H9 (cell line): ENCODE measurements at regions not wholly inside any gene's neighbourhood (a gene's known extent, or its start where the extent isn't known, plus 50 kb on each side); places are given as distances from the start of the nearest gene placed in this dataset.

Experiments used
- DNase-seq: peaks from one replicate; pipeline ENCODE4 v3.0.0-alpha.2; 2017
- H2AFZ ChIP-seq: one replicate; pipeline ENCODE4 v1.6.1; 2013; ENCODE audit warnings: mild to moderate bottlenecking, low read length, control low read depth, moderate library complexity
- H2AK5ac ChIP-seq: 2 replicates; pipeline ENCODE4 v1.6.1; 2013; ENCODE audit warnings: low read length, control low read depth, mixed read lengths; ENCODE audit not compliant: insufficient read length
- H2BK120ac ChIP-seq: one replicate; pipeline ENCODE4 v1.6.1; 2013; ENCODE audit warnings: low read depth, mild to moderate bottlenecking, low read length, control low read depth, inconsistent platforms; ENCODE audit not compliant: poor library complexity, severe bottlenecking
- H2BK12ac ChIP-seq: 2 replicates; pipeline ENCODE4 v1.6.1; 2013; ENCODE audit warnings: low read length, control low read depth, mixed read lengths, low read depth; ENCODE audit not compliant: insufficient read length
- H2BK15ac ChIP-seq: 2 replicates; pipeline ENCODE4 v1.6.1; 2013; ENCODE audit warnings: low read depth, low read length, control low read depth
- H2BK20ac ChIP-seq: one replicate; pipeline ENCODE4 v1.6.1; 2013; ENCODE audit warnings: low read depth, mild to moderate bottlenecking, low read length, control low read depth, inconsistent platforms; ENCODE audit not compliant: poor library complexity, severe bottlenecking
- H2BK5ac ChIP-seq: 2 replicates; pipeline ENCODE4 v1.6.1; 2013; ENCODE audit warnings: low read length, control low read depth, mixed read lengths; ENCODE audit not compliant: insufficient read length
- H3K14ac ChIP-seq: 2 replicates; pipeline ENCODE4 v1.6.1; 2013; ENCODE audit warnings: low read length, control low read depth; ENCODE audit not compliant: insufficient read depth
- H3K18ac ChIP-seq: 2 replicates; pipeline ENCODE4 v1.6.1; 2013; ENCODE audit warnings: low read depth, mild to moderate bottlenecking, mixed read lengths, low read length, control low read depth; ENCODE audit not compliant: insufficient read length
- H3K23ac ChIP-seq: 2 replicates; pipeline ENCODE4 v1.6.1; 2013; ENCODE audit warnings: low read length, control low read depth, mixed read lengths, low read depth; ENCODE audit not compliant: insufficient read length
- H3K23me2 ChIP-seq: 2 replicates; pipeline ENCODE4 v1.6.1; 2013; ENCODE audit warnings: low read depth, mild to moderate bottlenecking, mixed read lengths, low read length, control low read depth; ENCODE audit not compliant: insufficient read length, poor library complexity, severe bottlenecking
- H3K27ac ChIP-seq: 2 replicates; pipeline ENCODE4 v1.5.1; 2013; ENCODE audit warnings: low read length, control low read depth, mixed read lengths, low read depth; ENCODE audit not compliant: insufficient read length
- H3K27me3 ChIP-seq: 2 replicates; pipeline ENCODE4 v1.6.1; 2013; ENCODE audit warnings: low read length, control low read depth, inconsistent platforms; ENCODE audit not compliant: insufficient read depth
- H3K4ac ChIP-seq: 2 replicates; pipeline ENCODE4 v1.6.1; 2013; ENCODE audit warnings: low read depth, mild to moderate bottlenecking, control low read depth, inconsistent platforms, low read length, moderate library complexity
- H3K4me1 ChIP-seq: 2 replicates; pipeline ENCODE4 v1.6.1; 2013; ENCODE audit warnings: low read length, control low read depth, inconsistent platforms; ENCODE audit not compliant: insufficient read depth
- H3K4me2 ChIP-seq: 2 replicates; pipeline ENCODE4 v1.6.1; 2013; ENCODE audit warnings: low read length, control low read depth, mixed read lengths; ENCODE audit not compliant: insufficient read length, insufficient read depth
- H3K56ac ChIP-seq: 2 replicates; pipeline ENCODE4 v1.6.1; 2013; ENCODE audit warnings: low read depth, mild to moderate bottlenecking, mixed read lengths, low read length, control low read depth; ENCODE audit not compliant: insufficient read length
- H3K79me1 ChIP-seq: 2 replicates; pipeline ENCODE4 v1.6.1; 2013; ENCODE audit warnings: low read depth, mild to moderate bottlenecking, moderate library complexity, low read length, control low read depth, inconsistent platforms; ENCODE audit not compliant: insufficient read depth, poor library complexity, severe bottlenecking
- H3K79me2 ChIP-seq: 2 replicates; pipeline ENCODE4 v1.6.1; 2013; ENCODE audit warnings: low read length, control low read depth, inconsistent platforms; ENCODE audit not compliant: insufficient read depth
- H3K9ac ChIP-seq: 2 replicates; pipeline ENCODE4 v1.6.1; 2013; ENCODE audit warnings: low read length, control low read depth, mixed read lengths; ENCODE audit not compliant: insufficient read length; ENCODE audit errors: extremely low read depth
- H3K9me3 ChIP-seq: one replicate; pipeline ENCODE4 v1.6.1; 2013; ENCODE audit warnings: low read depth, low read length, inconsistent platforms; ENCODE audit not compliant: control insufficient read depth
- H3T11ph ChIP-seq: one replicate; pipeline ENCODE4 v1.6.1; 2013; ENCODE audit warnings: mild to moderate bottlenecking, low read length, control low read depth, inconsistent platforms
- H4K20me1 ChIP-seq: one replicate; pipeline ENCODE4 v1.6.1; 2013; ENCODE audit not compliant: control insufficient read depth, insufficient read length, insufficient read depth
- H4K5ac ChIP-seq: 2 replicates; pipeline ENCODE4 v1.6.1; 2013; ENCODE audit warnings: low read depth, mild to moderate bottlenecking, mixed read lengths, low read length, control low read depth; ENCODE audit not compliant: insufficient read length
- H4K8ac ChIP-seq: replicated peaks from 2 replicates; pipeline ENCODE4 v1.6.1; 2013; ENCODE audit warnings: low read length, control low read depth, mixed read lengths, low read depth; ENCODE audit not compliant: insufficient read length
- H4K91ac ChIP-seq: 2 replicates; pipeline ENCODE4 v1.6.1; 2013; ENCODE audit warnings: low read depth, mild to moderate bottlenecking, moderate library complexity, mixed read lengths, low read length, control low read depth; ENCODE audit not compliant: insufficient read length
- H3K27ac Mint-ChIP-seq, 3 experiments: 2 replicates in 2 of 3; 3 replicates in 1 of 3; pipeline ENCODE4 v1.8.0; 2020 to 2021; ENCODE audit warnings: mixed read lengths in 3 of 3, mild to moderate bottlenecking in 1 of 3, moderate library complexity in 1 of 3
- H3K27me3 Mint-ChIP-seq: 2 replicates; pipeline ENCODE4 v1.8.0; 2021; ENCODE audit warnings: low read depth, mild to moderate bottlenecking, moderate library complexity, mixed read lengths
- H3K36me3 Mint-ChIP-seq, 3 experiments: 2 replicates in 2 of 3; 3 replicates in 1 of 3; pipeline ENCODE4 v1.8.0; 2020 to 2021; ENCODE audit warnings: low read depth in 3 of 3, mixed read lengths in 3 of 3; ENCODE audit not compliant: insufficient read depth in 1 of 3
- H3K4me1 Mint-ChIP-seq, 2 experiments: 2 replicates each; pipeline ENCODE4 v1.8.0; 2020; ENCODE audit warnings: mixed read lengths in 2 of 2
- H3K4me3 Mint-ChIP-seq, 2 experiments: 2 replicates in 1 of 2; 3 replicates in 1 of 2; pipeline ENCODE4 v1.8.0; 2020 to 2021; ENCODE audit warnings: mild to moderate bottlenecking in 2 of 2, mixed read lengths in 2 of 2, moderate library complexity in 1 of 2
- H3K9me3 Mint-ChIP-seq, 2 experiments: 2 replicates in 1 of 2; 3 replicates in 1 of 2; pipeline ENCODE4 v1.8.0; 2020; ENCODE audit warnings: mild to moderate bottlenecking in 2 of 2, mixed read lengths in 2 of 2, moderate library complexity in 1 of 2
- CTCF ChIP-seq: fragments of 200-600 bp; sonication (generic); conservative IDR thresholded peaks from 3 replicates; pipeline ENCODE4 v1.8.0; 2021; ENCODE audit warnings: antibody characterized with exemption, mild to moderate bottlenecking

DNA sequence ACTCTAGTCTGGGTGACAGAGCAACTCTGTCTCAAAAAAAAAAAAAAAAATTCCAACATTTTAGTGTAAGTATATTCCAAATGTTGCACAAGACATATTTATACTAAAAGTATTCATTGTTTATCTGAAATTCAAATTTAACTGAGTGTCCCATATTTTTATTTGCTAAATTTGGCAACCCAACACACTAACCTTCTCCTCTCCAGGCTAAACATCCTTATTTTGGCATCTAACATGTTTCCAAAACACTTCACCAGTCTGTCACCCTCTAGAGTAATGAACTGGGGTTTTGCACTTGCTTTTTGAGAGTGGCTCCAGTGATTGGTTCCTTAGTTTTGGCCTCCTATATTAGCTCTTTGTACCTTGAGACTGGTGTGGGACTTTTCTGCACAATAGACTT is 243.4 kb upstream of the SALL1 start:
- Mint-ChIP-seq H3K27me3 (peaks cover 5% of the 10 kb centered on the region; the same call in 1 of the 2 replicates), H3K27ac (no peak overlapping the region), H3K36me3 (peaks cover 8 to 21% (median 8%) of the 10 kb centered on the region in 3 experiments; a peak in 6 of 7 replicates), H3K4me3 (no peak overlapping the region), H3K9me3 (peaks cover 15 to 19% of the 10 kb centered on the region in 2 experiments), H3K4me1 (peaks cover 40 to 43% of the 10 kb centered on the region in 2 experiments)
- Histone ChIP-seq H3K56ac (no peak overlapping the region), H3K79me2 (no peaks in the 10 kb centered on the region), H2AK5ac (no peak overlapping the region), H3K14ac (no peak overlapping the region), H2BK12ac (no peak overlapping the region), H4K91ac (no peak overlapping the region), H2BK15ac (no peak overlapping the region), H3K4me1 (peaks cover 7% of the 10 kb centered on the region; the same call in 1 of the 2 replicates), H3K79me1 (no peaks in the 10 kb centered on the region), H3K4me2 (no peak overlapping the region), H4K20me1 (no peaks in the 10 kb centered on the region), H3K27ac (no peak overlapping the region), H2BK5ac (no peak overlapping the region), H3T11ph (no peak overlapping the region), H2AFZ (no peak overlapping the region), H3K4ac (no peak overlapping the region), H3K9me3 (peaks cover 8% of the 10 kb centered on the region), H3K18ac (no peak overlapping the region), H2BK120ac (no peak overlapping the region), H3K23ac (no peak overlapping the region), H4K5ac (no peak overlapping the region), H2BK20ac (no peak overlapping the region), H3K9ac (no peak overlapping the region), H4K8ac (no peak overlapping the region), H3K23me2 (no peaks in the 10 kb centered on the region), H3K27me3 (no peaks in the 10 kb centered on the region)
- no peak for TF ChIP-seq CTCF
- DNase-seq: no peak
